BLaER1 (cell line): ENCODE measurements at regions not wholly inside any gene's neighbourhood (a gene's known extent, or its start where the extent isn't known, plus 50 kb on each side); places are given as distances from the start of the nearest gene placed in this dataset.
A peak's percentile ranks its signal among the peaks of the same experiment; 100 is the strongest.

Experiments
- H3K27ac ChIP-seq: shearing (Covaris generic); formaldehyde crosslinking; 2 replicates; pipeline ENCODE4 v1.8.1; 2022
- H3K27me3 ChIP-seq: shearing (Covaris generic); formaldehyde crosslinking; 2 replicates; pipeline ENCODE4 v1.8.1; 2022
- H3K36me3 ChIP-seq: shearing (Covaris generic); formaldehyde crosslinking; 2 replicates; pipeline ENCODE4 v1.8.1; 2022
- H3K4me1 ChIP-seq: shearing (Covaris generic); formaldehyde crosslinking; 2 replicates; pipeline ENCODE4 v1.8.1; 2022
- H3K4me2 ChIP-seq: shearing (Covaris generic); formaldehyde crosslinking; 2 replicates; pipeline ENCODE4 v1.8.1; 2022
- H3K4me3 ChIP-seq: shearing (Covaris generic); formaldehyde crosslinking; 2 replicates; pipeline ENCODE4 v1.8.1; 2022
- H3K9ac ChIP-seq: shearing (Covaris generic); formaldehyde crosslinking; 2 replicates; pipeline ENCODE4 v1.8.1; 2022
- H3K9me3 ChIP-seq: shearing (Covaris generic); formaldehyde crosslinking; 2 replicates; pipeline ENCODE4 v1.8.1; 2022
- H4K20me1 ChIP-seq: shearing (Covaris generic); formaldehyde crosslinking; 2 replicates; pipeline ENCODE4 v1.8.1; 2022
- Cebpa-rat ChIP-seq: shearing (Covaris generic); IDR thresholded peaks from 2 replicates; pipeline ENCODE4 v1.8.1; 2022

DNA sequence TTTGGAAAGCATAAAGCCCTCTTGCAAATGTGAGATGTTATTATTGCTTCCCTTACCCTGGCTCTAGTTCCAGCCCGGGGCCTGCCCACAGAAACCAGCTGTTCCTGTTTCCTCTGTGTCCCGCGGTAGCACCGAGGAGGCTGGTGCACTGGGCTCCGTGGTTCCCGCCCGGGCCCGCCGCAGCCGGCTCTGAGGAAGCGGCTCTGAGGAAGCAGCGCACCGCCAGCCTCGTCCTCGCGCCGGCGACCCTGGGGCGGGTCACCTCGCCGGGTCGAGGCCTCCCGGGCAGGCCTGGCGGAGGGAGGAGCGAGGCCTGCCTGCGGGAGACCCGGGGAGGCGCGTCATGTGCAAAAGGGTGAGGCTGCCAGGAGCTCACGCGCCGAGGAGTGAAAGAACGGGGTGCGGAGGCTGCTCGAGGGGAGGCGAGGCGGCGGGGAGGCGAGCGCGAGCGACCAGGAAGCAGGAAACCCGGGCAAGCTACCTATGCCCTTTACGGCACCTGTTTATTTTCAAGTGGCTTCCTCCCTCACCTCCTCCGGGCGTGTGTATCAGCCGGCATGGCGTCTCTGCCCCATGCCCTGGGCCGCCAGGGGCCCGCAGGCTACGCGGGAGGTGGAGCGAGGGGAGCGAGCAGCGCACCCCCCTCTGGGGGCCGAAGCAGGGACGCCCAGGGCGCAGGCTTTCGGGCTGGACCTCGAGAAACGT is 61.3 kb upstream of the MEGF10 start:
- H3K4me1 ChIP-seq = peaks cover 15% of the 10 kb centered on the region
- peak overlapping the region; percentile 80 for H3K9ac ChIP-seq
- no peak for TF ChIP-seq Cebpa-rat
- H3K4me2 ChIP-seq = peak overlapping the region; percentile 94
- no peaks in the 10 kb centered on the region; the same call in 1 of the 2 replicates for H3K27me3 ChIP-seq
- H3K36me3 ChIP-seq = no peaks in the 10 kb centered on the region
- peak overlapping the region; percentile 73 for H3K4me3 ChIP-seq
- peak overlapping the region; percentile 80 for H3K27ac ChIP-seq
- H4K20me1 ChIP-seq = no peaks in the 10 kb centered on the region
- H3K9me3 ChIP-seq = 0 out of 2 replicates have a peak, but pooled peaks cover 4% of the 10 kb centered on the region

DNA sequence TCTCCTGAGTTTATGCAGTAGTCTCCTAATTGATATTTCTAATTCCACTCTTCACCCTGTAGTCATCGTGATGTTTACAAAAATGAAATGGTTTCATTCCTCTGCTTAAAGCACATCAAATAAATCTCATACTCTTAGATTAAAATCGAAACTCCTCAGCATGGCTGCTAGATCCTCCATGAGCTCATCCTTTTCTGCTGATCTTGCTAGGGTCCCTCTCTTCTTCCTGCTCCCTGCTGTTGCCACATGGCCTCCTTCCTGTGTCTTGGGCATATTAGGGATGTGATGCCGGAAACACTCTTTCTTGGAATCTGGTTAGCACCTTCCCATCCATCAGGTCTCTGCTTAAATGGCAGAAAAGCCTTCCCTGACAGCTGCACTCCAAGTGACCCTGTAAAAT is 59.5 kb upstream of the MEGF10 start:
- no peak for TF ChIP-seq Cebpa-rat
- Histone ChIP-seq H3K4me1 (peaks cover 15% of the 10 kb centered on the region), H3K4me3 (no peak overlapping the region), H3K36me3 (no peaks in the 10 kb centered on the region), H3K9ac (no peak overlapping the region), H3K9me3 (0 out of 2 replicates have a peak, but pooled peaks cover 4% of the 10 kb centered on the region), H3K27me3 (no peaks in the 10 kb centered on the region; the same call in 1 of the 2 replicates), H3K27ac (no peak overlapping the region), H3K4me2 (no peak overlapping the region), H4K20me1 (no peaks in the 10 kb centered on the region)

DNA sequence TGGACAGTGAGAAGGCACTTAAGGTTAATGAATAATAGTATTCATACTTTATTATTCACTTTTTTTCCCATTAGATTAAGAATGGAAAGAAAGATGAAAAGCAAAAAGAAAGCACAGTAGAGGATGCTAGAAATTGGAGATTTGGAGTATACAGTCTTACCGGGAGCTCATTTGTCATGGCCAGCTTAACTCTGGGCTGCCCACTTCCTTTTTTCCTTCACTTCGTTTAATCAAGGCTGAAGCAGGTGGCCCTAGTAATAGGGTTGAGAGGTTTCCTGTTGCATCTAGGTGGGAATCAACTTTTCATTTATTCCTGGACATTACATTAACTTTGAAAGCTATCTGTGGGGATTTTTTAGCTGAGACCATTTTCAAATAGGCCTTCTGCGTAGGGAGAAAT is 57.0 kb upstream of the MEGF10 start:
- Histone ChIP-seq H3K36me3 (no peaks in the 10 kb centered on the region), H3K4me2 (no peak overlapping the region), H3K27me3 (no peaks in the 10 kb centered on the region; the same call in 1 of the 2 replicates), H3K9ac (no peak overlapping the region), H3K27ac (no peak overlapping the region), H4K20me1 (no peaks in the 10 kb centered on the region), H3K9me3 (no peaks in the 10 kb centered on the region), H3K4me3 (no peak overlapping the region), H3K4me1 (peaks cover 15% of the 10 kb centered on the region)
- no peak for TF ChIP-seq Cebpa-rat

DNA sequence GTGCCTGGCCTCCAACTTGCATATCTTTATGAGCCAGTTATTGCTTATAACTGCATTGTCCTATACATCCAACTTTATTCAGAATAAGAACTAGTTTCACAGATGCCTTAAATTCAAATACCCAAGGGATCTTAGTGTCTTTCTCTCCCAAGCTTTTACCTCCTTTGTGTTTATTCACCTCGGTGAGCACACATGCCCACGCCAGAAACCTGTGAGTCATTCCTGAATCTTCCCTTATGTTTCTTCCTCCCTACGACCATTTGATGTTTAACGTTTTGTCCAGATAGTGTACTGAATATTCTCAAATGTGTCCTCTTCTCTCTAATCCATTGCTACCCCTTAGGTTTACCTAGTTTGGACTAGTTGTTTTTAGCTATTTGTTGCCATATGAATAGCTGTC is 55.5 kb upstream of the MEGF10 start:
- no peaks in the 10 kb centered on the region; the same call in 1 of the 2 replicates for H3K4me1 ChIP-seq
- no peak for TF ChIP-seq Cebpa-rat
- no peaks in the 10 kb centered on the region for H3K9me3 ChIP-seq
- H4K20me1 ChIP-seq = no peaks in the 10 kb centered on the region
- no peak overlapping the region for H3K4me3 ChIP-seq
- H3K9ac ChIP-seq = no peak overlapping the region
- H3K4me2 ChIP-seq = no peak overlapping the region
- no peak overlapping the region for H3K27ac ChIP-seq
- no peaks in the 10 kb centered on the region for H3K36me3 ChIP-seq
- H3K27me3 ChIP-seq = no peaks in the 10 kb centered on the region

DNA sequence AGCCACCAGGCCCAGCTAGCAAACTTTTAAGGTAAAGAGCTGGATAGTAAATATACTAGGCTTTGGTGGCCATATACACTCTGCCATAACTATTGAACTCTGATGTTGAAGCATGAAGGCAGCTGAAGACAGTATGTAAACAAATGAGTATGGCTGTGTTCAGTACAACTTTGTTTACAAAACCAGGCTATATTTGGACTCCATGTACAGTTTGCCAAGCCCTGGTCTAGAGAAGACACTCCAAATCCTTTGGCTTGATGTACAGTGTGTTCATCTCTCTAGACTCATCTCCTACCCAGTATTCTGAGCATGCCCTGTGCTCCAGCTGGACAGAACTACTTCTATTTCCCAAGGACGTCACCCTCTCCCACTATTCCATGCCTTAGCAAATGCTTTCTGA is 54.3 kb upstream of the MEGF10 start:
- Histone ChIP-seq H3K9ac (no peak overlapping the region), H4K20me1 (no peaks in the 10 kb centered on the region), H3K27me3 (no peaks in the 10 kb centered on the region), H3K9me3 (no peaks in the 10 kb centered on the region), H3K36me3 (no peaks in the 10 kb centered on the region), H3K4me1 (no peaks in the 10 kb centered on the region), H3K27ac (no peak overlapping the region), H3K4me2 (no peak overlapping the region), H3K4me3 (no peak overlapping the region)
- TF ChIP-seq Cebpa-rat = no peak
